NB4 (cell line): ENCODE measurements at regions not wholly inside any gene's neighbourhood (a gene's known extent, or its start where the extent isn't known, plus 50 kb on each side); places are given as distances from the start of the nearest gene placed in this dataset.

Source experiments
- CTCF ChIP-seq: IDR thresholded peaks from one replicate; pipeline ENCODE4 v1.5.1; 2012; ENCODE audit warnings: low read depth, low read length
- MAX ChIP-seq: IDR thresholded peaks from 2 replicates; pipeline ENCODE4 v1.6.1; 2011; ENCODE audit warnings: low read depth, low read length
- MYC ChIP-seq: IDR thresholded peaks from 2 replicates; pipeline ENCODE4 v1.6.1; 2011; ENCODE audit warnings: low read depth, low read length
- POLR2A ChIP-seq: IDR thresholded peaks from 2 replicates; pipeline ENCODE4 v1.6.1; 2011; ENCODE audit warnings: mild to moderate bottlenecking; ENCODE audit not compliant: insufficient read length; ENCODE audit errors: extremely low read depth

- TF ChIP-seq CTCF (no peak), POLR2A (no peak), MAX (no peak), MYC (no peak)
These were observed 108.5 kb downstream of the DACT1 start for GRCh38 chr14:58746261-58746660.
